HCT116 (cell line): ENCODE measurements at regions not wholly inside any gene's neighbourhood (a gene's known extent, or its start where the extent isn't known, plus 50 kb on each side); places are given as distances from the start of the nearest gene placed in this dataset.

Source experiments
- ATAC-seq: fragments of 200-7000 bp; cut with Tn5 transposase; 2 replicates; pipeline ENCODE4 v1.9.1; 2020; ENCODE audit warnings: mild to moderate bottlenecking, moderate library complexity
- BruUV-seq: library from RNA; stranded (reverse); fragments of 400-500 nt; replicated peaks from 2 replicates; lab custom pipeline; 2021; lab: Mats Ljungman, UMichigan
- CTCF ChIA-PET: fragments of 300-600 bp; sonication (Branson Sonifier 250); formaldehyde crosslinking; loops from one replicate; lab custom pipeline; 2021; ENCODE audit warnings: antibody characterized with exemption; lab: Charles Lee
- POLR2A ChIA-PET: fragments of 300-600, 350-600 bp; sonication (Branson Sonifier 250); formaldehyde crosslinking; loops from one replicate; lab custom pipeline; 2021; ENCODE audit warnings: antibody characterized with exemption; lab: Charles Lee
- RAD21 ChIA-PET, 2 experiments: fragments of 300-600 bp; sonication (Branson Sonifier 250); formaldehyde crosslinking; loops; one replicate each; lab custom pipeline; 2023; ENCODE audit warnings: low total read pairs in 2 of 2; ENCODE audit not compliant: uncharacterized antibody in 2 of 2, unreplicated experiment in 2 of 2, low non-redundant PET in 1 of 2; lab: Charles Lee
- DNase-seq: peaks from one replicate; pipeline ENCODE4 v3.0.0-alpha.2; 2010; ENCODE audit warnings: low read depth, low spot score
- H2AFZ ChIP-seq: fragments of 200-600 bp; shearing (Covaris generic), sonication (generic); 2 replicates; pipeline ENCODE4 v1.6.1; 2017; ENCODE audit warnings: low read depth, mixed run types, mixed read lengths, antibody characterized with exemption, low read length; ENCODE audit not compliant: poor library complexity, severe bottlenecking
- H3K27ac ChIP-seq: 2 replicates; pipeline ENCODE4 v1.5.1; 2012; ENCODE audit warnings: low read depth, low read length
- H3K27me3 ChIP-seq: fragments of 200-600 bp; sonication (generic); 2 replicates; pipeline ENCODE4 v1.6.1; 2016; ENCODE audit warnings: mixed run types, low read length, mixed read lengths; ENCODE audit not compliant: insufficient read depth
- H3K36me3 ChIP-seq, 2 experiments: fragments of 200-500 bp in 1 of 2; fragments of 200-600 bp in 1 of 2; sonication (Bioruptor generic) in 1 of 2; sonication (generic) in 1 of 2; 2 replicates each; pipeline versions ENCODE4 v1.5.1 to v1.6.1; 2014 to 2016; ENCODE audit warnings: low read length in 2 of 2, inconsistent platforms in 1 of 2, mixed read lengths in 1 of 2, mixed run types in 1 of 2; ENCODE audit not compliant: insufficient read depth in 2 of 2, control insufficient read depth in 1 of 2
- H3K4me1 ChIP-seq, 2 experiments: fragments of 200-600 bp in 1 of 2; sonication (generic) in 1 of 2; 2 replicates each; pipeline versions ENCODE4 v1.5.1 to v1.6.1; 2012 to 2017; ENCODE audit warnings: low read length in 2 of 2, inconsistent platforms in 1 of 2, mild to moderate bottlenecking in 1 of 2, mixed read lengths in 1 of 2, mixed run types in 1 of 2, moderate library complexity in 1 of 2; ENCODE audit not compliant: insufficient read depth in 2 of 2, control insufficient read depth in 1 of 2
- H3K4me2 ChIP-seq: fragments of 200-600 bp; sonication (generic); 2 replicates; pipeline ENCODE4 v1.6.1; 2017; ENCODE audit warnings: mixed run types, low read length, mixed read lengths
- H3K4me3 ChIP-seq, 2 experiments: fragments of 200-600 bp in 1 of 2; sonication (generic) in 1 of 2; replicated peaks in 1 of 2; 2 replicates each; pipeline ENCODE4 v1.5.1; 2011 to 2016; ENCODE audit warnings: low read length in 2 of 2, control low read depth in 1 of 2, low read depth in 1 of 2, mild to moderate bottlenecking in 1 of 2, mixed read lengths in 1 of 2, mixed run types in 1 of 2
- H3K79me2 ChIP-seq: fragments of 200-600 bp; sonication (generic); 2 replicates; pipeline ENCODE4 v1.6.1; 2017; ENCODE audit warnings: mild to moderate bottlenecking, mixed run types, low read length, moderate library complexity, mixed read lengths; ENCODE audit not compliant: insufficient read depth
- H3K9ac ChIP-seq: fragments of 200-600 bp; sonication (generic); 2 replicates; pipeline ENCODE4 v1.6.1; 2016; ENCODE audit warnings: low read length, mixed read lengths
- H3K9me2 ChIP-seq: fragments of 200-600 bp; sonication (generic), shearing (Covaris generic); 2 replicates; pipeline ENCODE4 v1.6.1; 2017; ENCODE audit warnings: mixed run types, mild to moderate bottlenecking, moderate library complexity; ENCODE audit not compliant: insufficient read depth
- H3K9me3 ChIP-seq, 2 experiments: fragments of 200-500 bp in 1 of 2; fragments of 200-600 bp in 1 of 2; sonication (Bioruptor generic) in 1 of 2; sonication (generic) in 1 of 2; 2 replicates each; pipeline ENCODE4 v1.6.1; 2014 to 2017; ENCODE audit warnings: low read length in 2 of 2, mixed read lengths in 2 of 2, inconsistent platforms in 1 of 2, low read depth in 1 of 2, mild to moderate bottlenecking in 1 of 2, mixed run types in 1 of 2, moderate library complexity in 1 of 2; ENCODE audit not compliant: control insufficient read depth in 1 of 2, insufficient read depth in 1 of 2
- H4K20me1 ChIP-seq: fragments of 200-600 bp; sonication (generic), shearing (Covaris generic); 2 replicates; pipeline ENCODE4 v1.6.1; 2017; ENCODE audit warnings: mixed run types, mild to moderate bottlenecking, moderate library complexity; ENCODE audit not compliant: insufficient read depth
- CEBPB ChIP-seq: IDR thresholded peaks from 2 replicates; pipeline ENCODE4 v1.6.1; 2012; ENCODE audit warnings: low read depth
- EGR1 ChIP-seq: IDR thresholded peaks from 2 replicates; pipeline ENCODE4 v1.6.1; 2012; ENCODE audit warnings: low read depth
- ELF1 ChIP-seq: IDR thresholded peaks from 2 replicates; pipeline ENCODE4 v1.6.1; 2012; ENCODE audit warnings: low read depth, borderline replicate concordance
- EZH2phosphoT487 ChIP-seq: fragments of 200-600 bp; IDR thresholded peaks from 2 replicates; pipeline ENCODE4 v1.6.1; 2018; ENCODE audit warnings: antibody characterized with exemption, borderline replicate concordance
- FOSL1 ChIP-seq: IDR thresholded peaks from 2 replicates; pipeline ENCODE4 v1.6.1; 2012; ENCODE audit warnings: low read depth
- JUND ChIP-seq: IDR thresholded peaks from 2 replicates; pipeline ENCODE4 v1.6.1; 2012
- POLR2A ChIP-seq: IDR thresholded peaks from 2 replicates; pipeline ENCODE4 v1.7.0; 2011; ENCODE audit warnings: borderline replicate concordance; ENCODE audit not compliant: insufficient read depth, insufficient read length; ENCODE audit errors: extremely low read depth
- SIN3A ChIP-seq: IDR thresholded peaks from 2 replicates; pipeline ENCODE4 v1.6.1; 2012; ENCODE audit warnings: low read depth
- SRF ChIP-seq: IDR thresholded peaks from 2 replicates; pipeline ENCODE4 v1.6.1; 2012; ENCODE audit warnings: low read depth
- TCF7L2 ChIP-seq: IDR thresholded peaks from 2 replicates; pipeline ENCODE4 v1.7.0; 2011; ENCODE audit warnings: borderline replicate concordance, inconsistent platforms; ENCODE audit not compliant: insufficient read depth, insufficient read length; ENCODE audit errors: extremely low read depth
- ZFX ChIP-seq: fragments of 450-650 bp; IDR thresholded peaks from 2 replicates; pipeline ENCODE4 v1.6.1; 2017
- ZNF274 ChIP-seq: fragments of 200-500 bp; sonication (Bioruptor generic); IDR thresholded peaks from 2 replicates; pipeline ENCODE4 v1.6.1; 2014; ENCODE audit warnings: mild to moderate bottlenecking, low read depth, low read length, inconsistent platforms
- intact Hi-C: fragments of 100-400 bp; cut with micrococcal nuclease; formaldehyde crosslinking; loops from 2 replicates; pipeline ENCODE4 v1.10.0; 2022
- TF ChIP-seq, protein P1 (sequence below): IDR thresholded peaks from 2 replicates; pipeline ENCODE4 v1.6.1; 2012
- TF ChIP-seq, protein P2 (sequence below), 3 experiments: fragments of 200-600 bp in 1 of 3; sonication (generic) in 1 of 3; IDR thresholded peaks in 2 of 3; conservative IDR thresholded peaks in 1 of 3; 2 replicates each; pipeline ENCODE4 v1.5.1; 2012 to 2017; ENCODE audit warnings: low read depth in 2 of 3, low read length in 2 of 3, antibody characterized with exemption in 1 of 3, borderline replicate concordance in 1 of 3, control low read depth in 1 of 3, mild to moderate bottlenecking in 1 of 3, mixed read lengths in 1 of 3, mixed run types in 1 of 3, moderate library complexity in 1 of 3; ENCODE audit not compliant: insufficient read depth in 1 of 3

DNA sequence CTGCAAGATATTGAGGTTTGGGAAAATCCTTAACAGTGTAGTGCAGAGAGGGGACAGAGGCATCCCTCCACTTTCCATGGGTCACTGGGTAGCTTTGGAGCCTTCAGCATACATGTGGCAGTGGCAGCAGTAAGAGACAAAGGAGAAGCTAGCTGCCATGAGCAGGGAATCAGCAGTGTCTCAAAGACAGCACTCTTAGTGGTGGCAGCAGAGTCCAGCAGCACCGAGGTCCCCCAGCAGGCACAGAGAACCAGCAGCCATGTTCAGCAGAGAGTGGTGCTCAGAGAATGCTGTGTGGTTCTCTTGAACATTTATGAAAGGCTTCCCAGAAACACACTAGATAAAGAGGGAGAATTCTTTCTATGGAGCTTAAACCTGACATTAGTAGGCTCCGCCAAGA, 308.5 kb downstream of the CENPC start:
- RAD21 ChIA-PET, result no interaction called here
- ATAC-seq, result no peak

DNA sequence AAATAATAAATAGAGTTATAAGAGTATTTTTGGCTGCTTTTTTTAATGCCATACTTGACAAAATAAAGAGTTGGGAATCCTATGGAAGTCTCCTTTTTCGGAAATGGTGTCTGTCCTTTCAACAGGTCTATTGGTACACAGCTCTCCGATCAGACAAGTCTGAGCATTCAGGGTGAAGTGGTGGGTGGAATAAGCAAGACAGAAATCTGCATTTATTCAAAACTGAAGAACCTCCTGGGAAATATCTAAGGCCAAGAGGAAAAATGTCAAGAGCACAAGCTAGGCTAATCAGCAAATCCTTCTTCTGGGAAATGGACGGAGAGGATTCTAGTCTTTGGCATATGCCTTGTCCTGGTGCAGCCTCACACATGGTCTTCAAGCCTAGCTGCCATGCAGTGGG, 309.0 kb downstream of the CENPC start:
- ATAC-seq (no peak), DNase-seq (no peak)
- RAD21 ChIA-PET, result no interaction called here
- POLR2A ChIA-PET, result no interaction called here
- Histone ChIP-seq H3K79me2 (no peaks in the 10 kb centered on the region), H3K4me1 (no peaks in the 10 kb centered on the region), H3K4me3 (no peak overlapping the region), H3K4me2 (no peak overlapping the region), H3K9me3 (peaks cover 0 to 5% of the 10 kb centered on the region in 2 experiments; a peak in 2 of 4 replicates), H4K20me1 (no peaks in the 10 kb centered on the region), H3K36me3 (no peaks in the 10 kb centered on the region), H2AFZ (no peak overlapping the region), H3K27ac (no peak overlapping the region), H3K9ac (no peak overlapping the region), H3K27me3 (no peaks in the 10 kb centered on the region), H3K9me2 (no peaks in the 10 kb centered on the region)
- BruUV-seq, result no TSS peak
- intact Hi-C loops, result no loop called here
- CTCF ChIA-PET, result no interaction called here
- TF ChIP-seq TCF7L2 (no peak), SIN3A (no peak), JUND (no peak), ZFX (no peak), ELF1 (no peak), POLR2A (no peak)
- TF ChIP-seq, protein P1, sequence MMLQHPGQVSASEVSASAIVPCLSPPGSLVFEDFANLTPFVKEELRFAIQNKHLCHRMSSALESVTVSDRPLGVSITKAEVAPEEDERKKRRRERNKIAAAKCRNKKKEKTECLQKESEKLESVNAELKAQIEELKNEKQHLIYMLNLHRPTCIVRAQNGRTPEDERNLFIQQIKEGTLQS, result no peak

More for the DNA sequence above, 308.5 kb downstream of the CENPC start:
- Histone ChIP-seq H3K79me2 (no peaks in the 10 kb centered on the region), H2AFZ (no peak overlapping the region), H3K9ac (no peak overlapping the region), H3K27me3 (no peaks in the 10 kb centered on the region), H3K27ac (no peak overlapping the region), H3K9me3 (peaks cover 0 to 5% of the 10 kb centered on the region in 2 experiments; a peak in 2 of 4 replicates), H3K36me3 (no peaks in the 10 kb centered on the region), H4K20me1 (no peaks in the 10 kb centered on the region), H3K4me1 (no peaks in the 10 kb centered on the region), H3K9me2 (no peaks in the 10 kb centered on the region), H3K4me3 (no peak overlapping the region), H3K4me2 (no peak overlapping the region)
- ChIA-PET POLR2A (no interaction called here), CTCF (no interaction called here)
- no TSS peak for BruUV-seq
- intact Hi-C loops, result no loop called here
- DNase-seq, result no peak
- TF ChIP-seq, protein P2, sequence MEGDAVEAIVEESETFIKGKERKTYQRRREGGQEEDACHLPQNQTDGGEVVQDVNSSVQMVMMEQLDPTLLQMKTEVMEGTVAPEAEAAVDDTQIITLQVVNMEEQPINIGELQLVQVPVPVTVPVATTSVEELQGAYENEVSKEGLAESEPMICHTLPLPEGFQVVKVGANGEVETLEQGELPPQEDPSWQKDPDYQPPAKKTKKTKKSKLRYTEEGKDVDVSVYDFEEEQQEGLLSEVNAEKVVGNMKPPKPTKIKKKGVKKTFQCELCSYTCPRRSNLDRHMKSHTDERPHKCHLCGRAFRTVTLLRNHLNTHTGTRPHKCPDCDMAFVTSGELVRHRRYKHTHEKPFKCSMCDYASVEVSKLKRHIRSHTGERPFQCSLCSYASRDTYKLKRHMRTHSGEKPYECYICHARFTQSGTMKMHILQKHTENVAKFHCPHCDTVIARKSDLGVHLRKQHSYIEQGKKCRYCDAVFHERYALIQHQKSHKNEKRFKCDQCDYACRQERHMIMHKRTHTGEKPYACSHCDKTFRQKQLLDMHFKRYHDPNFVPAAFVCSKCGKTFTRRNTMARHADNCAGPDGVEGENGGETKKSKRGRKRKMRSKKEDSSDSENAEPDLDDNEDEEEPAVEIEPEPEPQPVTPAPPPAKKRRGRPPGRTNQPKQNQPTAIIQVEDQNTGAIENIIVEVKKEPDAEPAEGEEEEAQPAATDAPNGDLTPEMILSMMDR (IDR thresholded peaks at IDR 0.05 in 2 of 3, conservative IDR thresholded peaks at IDR 0.05 in 1 of 3; ENCODE audit: borderline replicate concordance in 1 of 3, insufficient read depth in 1 of 3, low read depth in 2 of 3, low read length in 2 of 3), result no peak
- TF ChIP-seq JUND, result no peak
- TF ChIP-seq, protein P1, result no peak
- no peak for TF ChIP-seq ELF1
- no peak for TF ChIP-seq EZH2phosphoT487
- TF ChIP-seq SRF, result no peak
- TF ChIP-seq ZNF274, result no peak
- TF ChIP-seq FOSL1, result no peak
- no peak for TF ChIP-seq CEBPB
- TF ChIP-seq EGR1, result no peak
